GM10266 (cell line): ENCODE measurements at regions not wholly inside any gene's neighbourhood (a gene's known extent, or its start where the extent isn't known, plus 50 kb on each side); places are given as distances from the start of the nearest gene placed in this dataset.
"Not testable (repeated sequence)": the region's sequence is repeated elsewhere in the genome, so short reads cannot be mapped to it uniquely, and the experiment has no call there.

ENCODE experiments used
- DNase-seq: peaks from one replicate; pipeline ENCODE4 v3.0.0; 2012; ENCODE audit errors: extremely low spot score
- TF ChIP-seq, protein P1 (sequence below): IDR thresholded peaks from 2 replicates; pipeline ENCODE4 v1.5.1; 2012; ENCODE audit warnings: mild to moderate bottlenecking, low read depth; ENCODE audit not compliant: control insufficient read depth, insufficient read depth; ENCODE audit errors: missing control alignments

DNA sequence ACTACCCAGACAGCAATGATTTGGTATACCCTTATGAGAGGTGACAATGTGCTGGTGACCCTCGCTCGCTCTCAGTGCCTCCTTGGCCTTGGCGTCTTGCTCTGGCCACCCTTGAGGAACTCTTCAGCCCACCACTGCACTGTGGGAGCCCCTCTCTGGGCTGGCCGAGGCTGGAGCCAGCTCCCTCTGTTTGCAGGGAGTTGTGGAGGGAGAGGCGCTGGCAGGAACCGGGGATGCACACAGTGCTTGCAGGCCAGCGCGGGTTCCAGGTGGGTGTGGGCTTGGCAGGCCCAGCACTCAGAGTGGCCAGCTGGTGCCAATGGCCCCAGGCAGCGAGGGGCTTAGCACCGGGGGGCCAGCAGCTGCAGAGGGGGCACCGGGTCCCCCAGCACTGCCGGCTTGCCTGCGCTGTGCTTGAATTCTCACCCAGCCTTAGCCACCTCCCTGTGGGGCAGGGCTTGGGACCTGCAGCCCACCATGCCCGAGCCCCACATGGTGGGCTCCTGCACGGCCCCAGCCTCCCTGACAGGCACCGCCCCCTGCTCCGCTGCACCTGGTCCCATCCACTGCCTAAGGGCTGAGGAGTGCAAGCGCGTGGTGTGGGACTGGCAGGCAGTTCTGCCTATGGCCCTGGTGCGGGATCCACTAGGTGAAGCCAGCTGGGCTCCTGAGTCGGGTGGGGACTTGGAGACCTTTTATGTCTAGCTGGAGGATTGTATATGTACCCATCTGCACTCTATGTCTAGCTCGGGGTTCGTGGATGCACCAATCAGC, 857.0 kb upstream of the IGFBP7 start:
- TF ChIP-seq, protein P1, sequence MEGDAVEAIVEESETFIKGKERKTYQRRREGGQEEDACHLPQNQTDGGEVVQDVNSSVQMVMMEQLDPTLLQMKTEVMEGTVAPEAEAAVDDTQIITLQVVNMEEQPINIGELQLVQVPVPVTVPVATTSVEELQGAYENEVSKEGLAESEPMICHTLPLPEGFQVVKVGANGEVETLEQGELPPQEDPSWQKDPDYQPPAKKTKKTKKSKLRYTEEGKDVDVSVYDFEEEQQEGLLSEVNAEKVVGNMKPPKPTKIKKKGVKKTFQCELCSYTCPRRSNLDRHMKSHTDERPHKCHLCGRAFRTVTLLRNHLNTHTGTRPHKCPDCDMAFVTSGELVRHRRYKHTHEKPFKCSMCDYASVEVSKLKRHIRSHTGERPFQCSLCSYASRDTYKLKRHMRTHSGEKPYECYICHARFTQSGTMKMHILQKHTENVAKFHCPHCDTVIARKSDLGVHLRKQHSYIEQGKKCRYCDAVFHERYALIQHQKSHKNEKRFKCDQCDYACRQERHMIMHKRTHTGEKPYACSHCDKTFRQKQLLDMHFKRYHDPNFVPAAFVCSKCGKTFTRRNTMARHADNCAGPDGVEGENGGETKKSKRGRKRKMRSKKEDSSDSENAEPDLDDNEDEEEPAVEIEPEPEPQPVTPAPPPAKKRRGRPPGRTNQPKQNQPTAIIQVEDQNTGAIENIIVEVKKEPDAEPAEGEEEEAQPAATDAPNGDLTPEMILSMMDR = no peak
- DNase-seq = no peak

DNA sequence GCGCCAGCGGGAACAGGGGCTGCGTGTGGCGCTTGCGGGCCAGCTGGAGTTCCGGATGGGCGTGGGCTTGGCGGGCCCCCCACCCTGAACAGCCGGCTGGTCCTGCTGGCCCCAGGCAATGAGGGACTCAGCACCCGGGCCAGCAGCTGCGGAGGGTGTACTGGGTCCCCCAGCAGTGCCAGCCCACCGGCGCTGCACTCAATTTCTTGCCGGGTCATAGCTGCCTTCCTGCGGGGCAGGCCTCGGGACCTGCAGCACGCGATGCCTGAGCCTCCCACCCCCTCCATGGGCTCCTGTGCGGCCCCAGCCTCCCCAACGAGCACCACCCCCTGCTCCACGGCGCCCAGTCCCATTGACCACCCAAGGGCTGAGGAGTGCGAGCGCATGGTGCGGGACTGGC, 855.2 kb upstream of the IGFBP7 start:
- not testable (repeated sequence) for DNase-seq

- TF ChIP-seq, protein P1 = no peak
These were observed 835.1 kb upstream of the IGFBP7 start for GRCh38 chr4:57945298-57945697.

GRCh38 chr4:57943682-57944081, 833.5 kb upstream of the IGFBP7 start:
- no peak for DNase-seq
- TF ChIP-seq, protein P1 = no peak

More at GRCh38 chr4:57945298-57945697, 835.1 kb upstream of the IGFBP7 start:
- DNase-seq = no peak

GRCh38 chr4:57937326-57937725, 827.1 kb upstream of the IGFBP7 start:
- DNase-seq = not testable (repeated sequence)

GRCh38 chr4:57926311-57926710, 816.1 kb upstream of the IGFBP7 start:
- DNase-seq = no peak

DNA sequence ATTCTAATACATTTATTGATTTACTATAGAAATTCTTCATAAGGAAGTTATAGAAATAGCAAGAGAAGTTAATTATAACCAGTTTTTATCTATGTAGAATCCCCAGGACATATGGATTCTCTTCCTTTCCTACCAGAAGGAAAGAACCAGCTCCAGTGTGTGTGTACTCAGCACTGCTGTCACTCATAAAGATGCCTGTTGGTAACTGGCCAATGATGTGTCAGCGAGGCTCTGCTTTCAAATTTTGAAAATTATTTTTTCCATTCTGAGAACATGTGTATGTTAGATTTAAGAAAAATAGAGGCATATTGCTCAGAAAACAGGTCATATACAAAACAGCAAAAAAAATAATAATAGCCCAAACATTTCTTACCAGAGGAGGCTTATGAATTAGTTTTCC, 814.8 kb upstream of the IGFBP7 start:
- TF ChIP-seq, protein P1 = no peak
- DNase-seq = no peak

More at GRCh38 chr4:57926311-57926710, 816.1 kb upstream of the IGFBP7 start:
- TF ChIP-seq, protein P1 = no peak

GRCh38 chr4:57916479-57916878, 806.3 kb upstream of the IGFBP7 start:
- DNase-seq = no peak
- TF ChIP-seq, protein P1 = no peak
